ENCODE measurements at regions not wholly inside any gene's neighbourhood (a gene's known extent, or its start where the extent isn't known, plus 50 kb on each side); places are given as distances from the start of the nearest gene placed in this dataset.
"Not testable (repeated sequence)": the region's sequence is repeated elsewhere in the genome, so short reads cannot be mapped to it uniquely, and the experiment has no call there.

- TF ChIP-seq CREB5 (CRISPR knock-in tag; IDR thresholded peaks at IDR 0.05; ENCODE audit: low read depth): no peak
- TF ChIP-seq BACH2 (CRISPR knock-in tag; IDR thresholded peaks at IDR 0.05; ENCODE audit: borderline replicate concordance): no peak
- no peak for TF ChIP-seq RARB (CRISPR knock-in tag; IDR thresholded peaks at IDR 0.05)
- no peak for TF ChIP-seq ARNTL (CRISPR knock-in tag; IDR thresholded peaks at IDR 0.05; ENCODE audit: borderline replicate concordance, low read depth)
- no peak for TF ChIP-seq ZNF70 (CRISPR knock-in tag; IDR thresholded peaks at IDR 0.05)
- no peak for TF ChIP-seq ZFP30 (CRISPR knock-in tag; IDR thresholded peaks at IDR 0.05)
- no peak for TF ChIP-seq ZNF565 (CRISPR knock-in tag; conservative IDR thresholded peaks at IDR 0.05; ENCODE audit: low read depth)
- TF ChIP-seq ZFP3 (CRISPR knock-in tag; IDR thresholded peaks at IDR 0.05): no peak
- no peak for TF ChIP-seq ZC3H10 (CRISPR knock-in tag; IDR thresholded peaks at IDR 0.05)
- TF ChIP-seq ISL1 (CRISPR knock-in tag; IDR thresholded peaks at IDR 0.05): no peak
- TF ChIP-seq CSRNP3 (CRISPR knock-in tag; IDR thresholded peaks at IDR 0.05): no peak
- TF ChIP-seq CSDC2 (CRISPR knock-in tag; IDR thresholded peaks at IDR 0.05): no peak
- TF ChIP-seq GLIS3 (CRISPR knock-in tag; IDR thresholded peaks at IDR 0.05): no peak
- TF ChIP-seq ESRRG (CRISPR knock-in tag; IDR thresholded peaks at IDR 0.05): no peak
- TF ChIP-seq TSHZ2 (CRISPR knock-in tag; IDR thresholded peaks at IDR 0.05): no peak
- TF ChIP-seq PPARA (CRISPR knock-in tag; IDR thresholded peaks at IDR 0.05; ENCODE audit: borderline replicate concordance): no peak
- no peak for ATAC-seq
These were observed 419.9 kb upstream of the RUNX1 start for GRCh38 chr21:35468991-35469390.

GRCh38 chr21:35467566-35467965, 418.5 kb upstream of the RUNX1 start:
- TF ChIP-seq CSRNP3 (CRISPR knock-in tag; IDR thresholded peaks at IDR 0.05) (no peak), ZNF70 (CRISPR knock-in tag; IDR thresholded peaks at IDR 0.05) (no peak), OSR1 (CRISPR knock-in tag; IDR thresholded peaks at IDR 0.05) (no peak), ESRRG (CRISPR knock-in tag; IDR thresholded peaks at IDR 0.05) (no peak), ZFP3 (CRISPR knock-in tag; IDR thresholded peaks at IDR 0.05) (no peak), TOX (CRISPR knock-in tag; IDR thresholded peaks at IDR 0.05; ENCODE audit: borderline replicate concordance) (no peak), ZFP30 (CRISPR knock-in tag; IDR thresholded peaks at IDR 0.05) (no peak), PPARA (CRISPR knock-in tag; IDR thresholded peaks at IDR 0.05; ENCODE audit: borderline replicate concordance) (no peak), PATZ1 (CRISPR knock-in tag; IDR thresholded peaks at IDR 0.05; ENCODE audit: borderline replicate concordance) (no peak), CSDC2 (CRISPR knock-in tag; IDR thresholded peaks at IDR 0.05) (no peak)
- no peak for ATAC-seq

- not testable (repeated sequence) for ATAC-seq
These were observed 417.6 kb upstream of the RUNX1 start for GRCh38 chr21:35466681-35467080.

GRCh38 chr21:35465741-35466140, 416.6 kb upstream of the RUNX1 start:
- ATAC-seq: no peak
- no peak for TF ChIP-seq ESRRG (CRISPR knock-in tag; IDR thresholded peaks at IDR 0.05)

All from SK-N-SH treated with all-trans-retinoic acid at 6 μM for 48 hours (cell line).